NCI-H460 (cell line): ENCODE measurements at regions not wholly inside any gene's neighbourhood (a gene's known extent, or its start where the extent isn't known, plus 50 kb on each side); places are given as distances from the start of the nearest gene placed in this dataset.

ENCODE experiments used
- DNase-seq: peaks from one replicate; pipeline ENCODE4 v3.0.0-alpha.2; 2016; ENCODE audit warnings: low read depth; ENCODE audit errors: extremely low read depth

DNA sequence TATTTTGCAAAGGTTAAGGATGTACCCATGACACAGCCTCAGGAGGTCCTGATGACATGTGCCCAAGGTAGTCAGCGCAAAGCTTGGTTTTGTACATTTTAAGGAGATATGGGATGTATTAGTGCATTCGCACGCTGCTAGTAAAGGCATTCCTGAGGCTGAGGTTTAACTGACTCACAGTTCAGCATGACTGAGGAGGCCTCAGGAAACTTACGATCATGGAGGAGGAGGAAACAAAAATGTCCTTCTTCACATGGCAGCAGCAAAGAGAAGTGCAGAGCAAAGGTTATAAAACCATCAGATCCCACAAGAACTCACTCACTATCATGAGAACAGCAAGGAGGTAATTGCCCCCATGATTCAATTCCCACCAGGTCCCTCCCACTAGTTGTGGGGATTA lies 1017.4 kb downstream of the EFNB2 start:
- DNase-seq = no peak

DNA sequence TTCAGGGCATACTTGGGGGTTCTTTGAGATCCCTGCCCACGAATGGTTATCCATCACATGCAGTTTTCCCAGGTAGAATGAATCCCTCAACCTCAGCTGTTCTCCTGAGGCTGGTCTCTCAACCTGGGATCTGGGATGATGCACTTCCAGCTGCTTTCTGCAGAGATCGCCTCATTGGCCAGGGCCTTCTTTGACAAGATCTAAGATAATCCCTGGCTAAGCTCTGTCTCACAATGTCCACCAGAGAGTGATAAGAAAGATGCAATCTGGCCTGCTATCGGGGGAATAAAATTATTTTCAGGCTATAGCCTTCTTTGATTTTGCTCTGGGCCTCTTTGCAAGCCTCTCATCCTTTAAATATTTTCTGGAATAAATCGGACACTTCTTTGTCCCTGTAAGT lies 1021.1 kb downstream of the EFNB2 start:
- DNase-seq = no peak

DNA sequence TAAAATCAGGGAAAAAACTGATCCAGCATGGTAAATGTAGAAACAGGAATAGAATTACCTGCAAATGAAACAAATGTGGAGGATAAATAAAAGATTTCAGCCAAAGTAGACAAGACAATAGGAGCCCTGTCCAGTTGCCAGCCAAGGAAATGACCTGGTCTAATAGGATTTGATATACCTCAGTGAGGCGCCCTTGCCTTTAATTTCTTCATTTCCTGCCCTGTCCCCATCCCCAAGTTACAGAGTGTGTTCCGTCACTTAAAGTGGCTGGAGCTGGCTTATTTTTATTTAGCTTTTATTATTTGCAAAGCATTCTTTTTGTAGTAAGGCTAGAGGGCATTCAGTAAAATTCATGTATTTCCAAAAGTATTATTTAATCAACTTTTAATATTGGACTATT lies 1022.0 kb downstream of the EFNB2 start:
- DNase-seq = no peak

DNA sequence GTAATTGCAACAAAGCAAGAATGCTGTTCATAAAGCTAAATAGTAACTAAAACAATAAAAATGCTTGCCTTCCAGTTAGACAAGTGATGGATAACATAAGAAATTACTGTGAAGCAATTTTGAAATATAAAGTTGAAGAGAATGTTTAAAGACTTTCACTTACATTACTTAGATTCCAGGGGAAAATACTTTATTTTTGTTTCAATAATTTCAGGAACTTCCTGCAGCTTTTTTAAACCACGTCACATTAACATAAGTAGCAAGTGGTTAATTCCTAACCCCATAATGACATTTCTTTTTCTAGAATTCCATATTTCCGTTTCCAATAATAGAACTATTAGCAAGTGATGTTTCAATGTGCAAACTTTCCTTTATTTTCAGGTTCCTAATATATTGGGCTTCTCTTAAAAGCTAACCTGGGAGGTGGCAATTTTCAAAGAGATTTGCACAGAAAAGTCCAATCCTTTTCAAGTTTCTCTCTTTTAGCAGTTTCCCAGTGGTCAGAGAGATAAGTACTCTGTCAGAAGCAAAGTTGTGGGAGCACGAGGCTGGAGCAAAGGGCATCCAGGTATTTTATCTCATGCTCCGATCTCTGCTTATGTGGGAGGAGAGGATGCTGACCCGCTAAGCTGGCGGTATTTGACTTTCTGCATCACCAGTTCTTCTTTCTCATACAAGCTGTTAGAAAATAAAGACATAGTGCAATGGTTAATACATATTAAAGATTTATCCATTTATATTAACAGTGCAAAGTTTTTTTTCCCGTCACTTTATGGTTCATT lies 1025.3 kb downstream of the EFNB2 start:
- no peak for DNase-seq

DNA sequence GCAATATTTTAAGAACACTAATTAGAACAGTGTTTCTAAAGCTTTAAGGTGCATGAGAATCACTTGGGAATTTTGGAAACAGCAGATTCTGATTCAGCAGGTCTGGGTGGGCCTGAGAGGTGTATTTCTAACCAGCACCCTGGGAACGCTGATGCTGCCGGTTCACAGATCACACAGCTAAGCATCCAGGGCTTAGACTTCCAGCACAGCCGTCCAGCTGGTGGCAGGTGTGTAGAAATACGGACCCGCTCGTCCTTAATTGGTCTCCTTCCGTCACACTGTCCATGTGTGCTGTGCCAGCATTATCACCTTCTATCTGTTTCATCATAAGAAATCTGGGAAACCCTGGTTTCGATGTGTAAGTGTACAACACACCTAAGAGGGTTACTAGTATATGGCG lies 1029.0 kb downstream of the EFNB2 start:
- no peak for DNase-seq

DNA sequence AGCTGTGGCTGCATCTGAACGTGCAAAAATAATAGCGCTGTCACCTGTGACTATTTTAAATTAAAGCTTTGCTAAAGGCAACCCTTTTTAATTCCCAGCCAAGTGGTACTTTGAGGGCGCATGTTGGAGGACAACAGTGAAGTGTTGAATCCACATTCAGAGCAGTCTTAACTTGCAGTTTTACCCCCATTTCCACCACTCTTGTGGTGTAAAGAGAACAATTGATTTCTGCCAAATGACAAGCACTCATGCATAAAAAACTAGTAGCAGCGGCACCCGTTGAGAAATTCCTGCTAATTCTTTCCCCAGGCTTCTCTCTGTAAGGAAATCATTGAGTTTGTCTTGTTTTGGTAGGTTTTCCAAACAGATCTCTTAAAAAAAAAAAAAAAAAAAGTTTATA lies 1033.3 kb downstream of the EFNB2 start:
- no peak for DNase-seq

DNA sequence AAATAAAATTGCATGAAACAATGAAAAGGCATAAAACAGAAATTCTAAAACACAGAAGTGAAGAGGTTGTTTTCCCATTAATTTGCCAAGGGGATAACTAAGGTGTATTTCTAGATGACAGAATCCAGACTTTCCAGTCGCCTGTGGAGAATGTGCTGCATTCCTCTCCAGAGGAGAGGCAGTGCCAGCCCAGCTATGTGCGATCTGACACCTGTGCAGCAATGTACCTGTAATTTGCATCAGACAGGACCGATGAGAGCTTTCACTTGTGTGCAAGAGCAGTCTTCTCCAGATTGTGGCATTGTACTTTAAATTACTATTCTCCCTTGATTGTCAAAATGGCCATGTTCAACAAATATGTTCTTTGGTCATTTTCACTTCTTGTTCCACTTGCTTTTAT lies 1037.9 kb downstream of the EFNB2 start:
- no peak for DNase-seq

DNA sequence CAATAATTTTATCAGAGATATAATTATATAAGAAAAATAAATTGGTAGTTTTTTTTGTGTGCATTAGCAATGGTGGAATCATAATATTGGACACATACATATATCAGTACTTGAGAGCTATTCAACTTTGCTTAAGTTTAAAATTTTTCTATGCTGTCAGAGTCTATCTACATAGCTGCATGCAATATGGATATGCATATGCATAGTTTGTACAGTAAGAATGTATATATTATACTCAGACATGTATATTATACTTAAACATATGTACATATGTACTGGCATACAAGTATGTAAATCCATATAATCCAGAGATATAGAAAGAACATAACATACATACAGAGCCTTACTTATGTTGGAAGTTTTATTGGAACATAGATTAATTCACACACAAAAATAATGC lies 1043.2 kb downstream of the EFNB2 start:
- DNase-seq = no peak

DNA sequence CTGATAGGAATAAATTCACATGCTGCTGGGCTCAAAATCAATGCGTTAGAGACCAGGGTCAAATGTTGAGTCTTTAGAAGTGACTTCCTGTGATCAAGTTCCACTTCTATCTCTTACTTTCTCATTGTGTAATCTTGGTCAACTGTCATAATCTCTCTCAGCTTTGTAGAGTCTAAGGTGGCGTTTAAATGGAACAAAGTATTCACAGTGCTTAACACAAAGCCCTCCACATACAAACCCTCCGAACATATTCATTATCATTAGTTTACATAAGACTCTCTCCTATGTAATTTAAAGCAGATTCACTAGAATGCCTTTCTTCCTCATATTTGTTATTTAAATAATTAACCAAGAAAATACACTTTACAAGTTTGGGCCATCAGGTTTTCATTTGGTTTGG lies 1044.1 kb downstream of the EFNB2 start:
- DNase-seq = no peak

DNA sequence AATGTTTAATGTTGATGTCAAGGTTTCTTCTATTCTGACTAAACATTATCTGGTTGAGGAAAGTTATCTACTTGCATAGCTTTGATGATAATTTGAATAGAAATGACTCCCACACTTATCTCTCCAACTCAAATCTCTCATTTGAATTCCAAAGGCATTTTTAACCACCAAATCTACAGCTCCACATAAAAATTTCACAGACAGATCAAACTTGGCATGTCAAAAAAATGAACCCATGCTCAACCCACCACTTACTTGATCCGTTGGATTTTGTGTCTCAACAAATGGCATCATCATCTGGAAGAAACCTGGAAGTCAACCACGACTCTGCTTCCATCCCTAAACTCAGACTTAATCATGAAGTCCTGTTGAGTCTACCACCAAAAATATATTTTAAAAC lies 1050.4 kb downstream of the EFNB2 start:
- DNase-seq = no peak

DNA sequence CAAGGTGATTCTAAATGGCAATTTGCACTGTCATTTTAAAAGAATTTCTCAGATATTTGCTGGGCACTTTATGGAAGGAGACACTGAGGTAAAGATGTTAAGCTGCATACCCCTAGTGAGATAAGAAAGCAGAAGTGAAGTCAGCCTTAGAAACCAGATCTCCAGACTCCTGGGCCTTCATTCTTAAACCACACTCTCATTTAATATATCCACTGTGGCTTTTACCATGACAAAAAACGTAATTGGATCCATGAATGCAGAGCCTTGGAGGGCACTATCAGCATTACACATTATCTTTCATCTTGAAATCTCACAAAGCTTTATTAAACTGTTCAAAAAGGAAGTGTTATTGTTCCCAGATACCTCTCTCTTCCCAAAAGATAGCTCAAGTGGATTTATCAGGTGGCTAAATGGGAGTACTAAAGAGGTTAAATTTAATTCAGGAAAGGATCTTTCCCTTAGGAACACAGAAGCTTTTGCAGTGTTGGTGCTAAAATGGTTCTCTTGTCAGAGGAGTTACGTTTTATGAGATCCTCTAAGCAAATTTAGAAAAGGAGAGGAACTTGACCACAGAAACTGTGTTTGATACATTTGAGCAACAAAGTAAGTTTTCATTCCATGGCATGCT lies 1060.4 kb downstream of the EFNB2 start:
- no peak for DNase-seq

DNA sequence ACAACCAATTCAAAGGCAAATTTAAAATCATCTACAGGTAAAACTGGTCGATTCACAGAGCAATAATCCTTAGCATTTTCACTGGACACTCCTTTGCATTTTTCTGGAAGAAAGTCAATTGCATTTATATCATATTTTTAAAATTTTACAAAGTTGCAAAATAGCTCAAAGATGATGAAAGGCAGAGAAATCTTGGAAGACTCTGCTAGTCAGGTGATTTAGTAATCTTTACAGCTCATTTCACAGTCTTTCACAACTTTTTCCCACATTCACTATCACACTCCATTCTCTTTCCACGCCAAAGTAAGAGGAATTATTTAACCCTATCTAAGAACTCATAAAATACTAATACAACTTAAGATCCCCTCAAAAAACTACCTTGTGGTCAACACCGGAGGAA lies 1063.8 kb downstream of the EFNB2 start:
- DNase-seq = no peak

DNA sequence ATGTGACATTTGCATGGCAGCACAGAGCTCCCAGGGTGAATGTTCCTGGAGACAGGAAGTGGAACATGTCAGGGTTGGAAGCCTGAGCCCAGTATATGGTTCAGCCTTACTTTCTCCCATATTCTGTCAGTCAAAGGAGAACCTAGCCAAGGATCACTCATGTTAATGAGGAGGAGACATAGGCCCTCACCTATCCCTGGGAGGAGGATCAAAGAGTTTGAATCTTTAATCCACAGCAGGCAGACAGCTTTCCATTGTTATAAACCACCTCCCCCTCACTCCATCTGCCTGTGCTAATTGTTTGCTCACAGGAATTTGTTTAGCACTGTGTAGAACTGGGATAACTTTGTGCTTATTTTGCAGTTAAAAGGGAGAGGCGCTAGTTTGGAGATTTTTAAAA lies 1069.1 kb downstream of the EFNB2 start:
- no peak for DNase-seq

DNA sequence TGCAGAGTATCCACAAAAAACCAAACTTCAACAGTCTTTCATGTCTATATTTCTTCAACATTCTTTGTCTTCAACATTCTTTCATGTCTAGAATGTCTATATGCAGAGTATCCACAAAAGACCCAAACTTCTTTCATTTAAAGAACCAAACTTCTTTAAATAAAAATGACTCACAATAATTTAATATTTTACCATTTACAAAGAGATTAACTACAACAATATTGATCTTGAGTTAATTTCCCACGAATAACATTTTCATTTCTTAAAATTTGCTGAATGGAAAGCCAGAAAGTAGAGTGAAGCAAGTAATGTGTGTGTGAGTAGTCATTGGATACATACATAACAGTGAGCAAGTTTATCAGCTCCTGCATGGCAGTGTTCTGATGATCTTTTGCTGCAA lies 1069.7 kb downstream of the EFNB2 start, which contains the start of gene DAOA:
DAOA (plus strand) TSS at position 301 of the 400 bp plus-strand sequence.
- no peak for DNase-seq

DNA sequence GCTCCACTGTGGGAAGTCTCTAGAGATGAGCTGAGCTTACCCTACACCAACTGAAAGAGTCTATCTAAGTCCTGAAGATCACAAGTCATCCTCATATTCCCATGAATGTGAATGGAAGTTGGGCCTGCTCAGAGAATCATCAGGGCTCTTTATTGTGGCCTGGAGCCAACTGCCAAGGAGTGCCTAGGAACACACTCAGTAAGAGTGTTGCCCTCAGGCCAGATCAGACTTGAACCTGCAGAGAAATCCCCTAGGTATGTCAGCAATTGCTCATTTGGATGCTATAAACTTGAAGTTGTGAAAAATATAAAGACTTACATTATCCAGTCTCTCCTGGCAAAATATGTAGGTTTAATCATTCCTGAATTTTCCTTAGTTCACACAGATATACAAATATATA lies 1070.2 kb downstream of the EFNB2 start:
- no peak for DNase-seq

DNA sequence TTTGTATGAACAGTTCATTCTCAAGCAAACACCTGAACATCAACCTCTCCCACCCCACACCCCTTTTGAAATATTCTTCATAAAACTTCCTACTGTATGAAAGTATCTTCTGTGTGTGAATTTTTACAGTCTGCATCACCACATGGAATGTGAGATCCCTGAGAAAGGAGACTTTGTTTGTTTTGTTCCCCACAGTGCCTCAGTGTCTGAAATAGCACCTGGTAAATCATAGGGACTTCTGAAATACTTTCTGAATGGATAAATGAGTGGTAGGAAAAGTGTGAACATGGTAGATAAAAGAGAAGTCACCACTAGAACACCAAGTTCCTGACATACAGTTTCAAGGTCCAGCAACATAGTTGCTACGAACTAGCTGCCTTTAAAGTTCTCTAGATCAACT lies 1071.2 kb downstream of the EFNB2 start:
- no peak for DNase-seq

DNA sequence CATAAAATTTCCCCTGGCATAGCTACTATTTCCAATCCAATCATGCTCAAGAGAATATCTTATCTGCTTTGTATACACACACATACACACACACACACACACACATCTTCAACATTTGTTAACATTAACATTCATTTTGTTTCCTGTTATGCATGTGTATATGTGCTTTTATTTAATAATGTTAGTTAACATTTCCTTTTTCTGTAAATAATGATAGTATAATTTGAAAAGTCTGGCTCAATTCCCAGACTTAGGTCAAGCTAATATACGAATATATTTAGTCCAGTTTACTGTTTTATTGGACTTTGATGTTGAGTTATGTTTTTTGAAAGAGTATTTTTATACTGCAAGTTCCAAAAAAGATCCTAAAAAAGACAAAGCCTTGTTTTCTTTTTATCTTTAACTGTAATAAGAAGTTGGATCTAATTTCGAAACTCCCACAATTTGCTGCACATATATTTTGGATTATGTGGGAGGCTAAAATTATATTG lies 1072.4 kb downstream of the EFNB2 start:
- no peak for DNase-seq

DNA sequence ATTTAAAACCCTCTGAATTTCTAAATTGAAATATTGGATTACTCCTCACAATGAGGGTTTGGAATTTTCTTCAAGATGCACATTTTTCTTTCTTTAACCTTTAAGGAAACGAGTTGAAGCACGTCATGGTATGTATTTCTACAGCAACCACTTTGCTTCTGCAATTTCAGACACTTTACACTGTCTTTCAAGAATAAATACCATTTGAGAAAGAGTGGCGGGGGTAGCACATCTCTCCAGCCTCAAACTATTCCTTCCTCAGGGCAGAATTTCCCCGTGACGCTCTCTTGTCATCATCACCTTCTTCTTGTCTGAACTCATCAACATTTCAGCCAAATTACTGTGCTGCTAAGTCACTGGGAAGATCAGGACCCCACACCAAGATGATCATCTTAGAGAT lies 1073.4 kb downstream of the EFNB2 start:
- no peak for DNase-seq

DNA sequence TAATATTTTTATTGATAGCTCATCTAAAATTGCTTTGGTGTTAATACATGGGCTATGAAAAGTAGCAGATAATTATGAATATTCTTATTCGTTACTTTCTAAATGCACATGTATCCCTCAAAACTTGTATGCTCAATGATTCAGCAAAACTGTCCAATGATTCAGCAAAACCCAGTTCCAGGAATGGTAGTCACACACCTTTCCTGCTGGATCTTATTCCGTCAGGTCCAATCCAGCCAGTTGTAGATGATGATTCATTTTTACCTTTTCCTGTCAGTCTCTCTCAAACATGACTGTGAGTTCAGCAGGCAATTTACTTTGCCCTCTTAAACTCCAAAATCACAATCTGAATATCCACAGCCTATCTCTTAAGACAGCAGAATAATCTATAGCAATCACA lies 1082.6 kb downstream of the EFNB2 start:
- DNase-seq = no peak

DNA sequence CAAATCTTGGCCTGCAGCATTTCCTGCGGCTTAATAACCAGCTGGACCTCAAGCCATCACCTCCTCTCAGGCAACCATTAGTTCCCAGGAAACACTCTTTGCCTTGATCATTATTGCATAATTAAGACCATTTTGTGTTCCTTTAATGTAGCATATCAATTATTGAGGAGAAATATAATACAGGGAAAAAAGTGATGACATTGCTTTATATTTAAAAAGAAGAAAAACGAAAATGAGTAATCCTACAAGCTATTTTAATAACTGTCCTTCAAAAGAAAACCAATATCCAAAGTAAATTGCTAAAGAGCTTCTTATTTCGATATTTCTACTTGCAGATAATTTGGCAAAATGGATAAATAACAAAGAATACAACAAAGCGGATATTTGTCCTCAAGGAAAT lies 1084.7 kb downstream of the EFNB2 start:
- no peak for DNase-seq

DNA sequence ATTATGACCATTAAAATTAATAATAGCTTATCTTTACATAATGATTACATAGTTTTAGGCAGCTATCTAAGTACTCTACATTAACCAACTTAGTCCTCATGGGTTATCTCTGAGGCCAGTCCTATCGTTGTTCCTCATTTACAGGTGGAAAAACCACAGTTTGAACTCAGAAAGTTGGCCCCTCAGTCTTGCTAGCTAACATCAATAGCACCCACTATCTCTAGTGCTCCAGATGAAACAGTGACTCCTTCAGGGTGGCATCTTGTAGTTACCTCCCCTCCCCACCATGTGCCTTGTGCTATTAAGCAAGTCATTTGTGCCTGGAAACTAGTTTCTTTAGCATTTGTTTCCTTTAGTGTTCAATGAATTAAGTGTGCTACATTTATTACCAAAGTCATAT lies 1086.7 kb downstream of the EFNB2 start:
- no peak for DNase-seq

DNA sequence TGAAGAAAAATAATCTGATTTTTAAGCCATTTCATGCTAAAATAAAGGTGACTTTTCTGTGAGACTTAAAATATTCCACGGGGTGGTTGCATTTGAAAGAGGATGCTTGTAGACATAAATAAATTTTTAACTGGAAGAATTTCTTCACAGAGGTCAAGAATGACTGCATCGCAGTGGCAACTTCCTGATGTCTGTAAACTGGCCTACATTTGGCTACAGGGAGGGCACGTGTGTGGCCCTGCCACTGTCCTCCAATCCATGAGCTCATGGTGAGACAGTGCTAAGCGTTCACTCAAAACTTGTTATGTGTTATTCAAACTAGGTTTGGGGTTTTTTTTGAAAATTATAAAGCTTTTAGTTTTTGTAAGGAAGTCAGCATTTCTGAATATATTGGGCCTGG lies 1089.3 kb downstream of the EFNB2 start:
- no peak for DNase-seq
